ENCODE measurements at regions not wholly inside any gene's neighbourhood (a gene's known extent, or its start where the extent isn't known, plus 50 kb on each side); places are given as distances from the start of the nearest gene placed in this dataset.

DNA sequence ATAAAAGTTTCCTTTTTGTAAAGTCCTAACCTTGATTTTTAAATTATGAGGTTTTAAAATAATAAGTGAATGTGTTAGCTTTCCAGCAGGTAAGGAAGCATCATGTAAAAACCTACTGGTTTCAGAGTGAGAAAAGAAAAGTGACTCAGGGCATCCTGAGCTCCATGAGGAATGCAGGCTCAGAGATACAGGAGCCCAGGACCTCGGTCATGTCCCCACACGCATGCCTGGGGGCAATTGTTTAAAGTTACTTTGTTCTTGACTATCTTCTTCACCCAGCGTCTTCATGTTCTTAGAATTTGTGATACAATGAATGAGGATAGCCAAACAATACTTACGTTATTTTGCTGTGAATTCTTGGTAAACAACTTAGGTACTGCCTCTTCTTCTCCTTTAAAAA, 117.4 kb upstream of the PLPPR5 start:
- Histone ChIP-seq H3K27ac (ENCODE audit: control insufficient read depth, insufficient read depth, low read length) (no peak overlapping the region), H3K9me1 (ENCODE audit: control insufficient read depth, extremely low read depth, insufficient read depth, low read length) (no peaks in the 10 kb centered on the region), H3K9me3 (ENCODE audit: control insufficient read depth, low read depth, low read length) (no peaks in the 10 kb centered on the region), H3K27me3 (ENCODE audit: control insufficient read depth, extremely low read depth, insufficient read depth, low read length) (no peaks in the 10 kb centered on the region), H3K4me3 (ENCODE audit: control insufficient read depth in 2 of 3, extremely low read depth in 1 of 3, insufficient read depth in 2 of 3, low read depth in 1 of 3, low read length in 3 of 3) (no peak overlapping the region), H4K20me1 (ENCODE audit: control insufficient read depth, extremely low read depth, insufficient read depth, low read length) (no peaks in the 10 kb centered on the region), H3K36me3 (ENCODE audit: control insufficient read depth in 2 of 2, extremely low read depth in 1 of 2, insufficient read depth in 2 of 2, low read length in 2 of 2) (no peaks in the 10 kb centered on the region), H3K4me2 (ENCODE audit: control insufficient read depth, extremely low read depth, insufficient read depth, low read depth, low read length) (no peak overlapping the region), H2AFZ (ENCODE audit: control insufficient read depth, low read length) (no peak overlapping the region), H3K79me2 (ENCODE audit: control insufficient read depth, insufficient read depth, low read length) (no peaks in the 10 kb centered on the region), H3K4me1 (ENCODE audit: control insufficient read depth, extremely low read depth, insufficient read depth, low read length) (no peaks in the 10 kb centered on the region), H3K9ac (ENCODE audit: control insufficient read depth, extremely low read depth, insufficient read depth, low read length) (no peak overlapping the region)
- TF ChIP-seq EZH2 (IDR thresholded peaks at IDR 0.05; ENCODE audit: low read length), result no peak
- TF ChIP-seq, protein P1, sequence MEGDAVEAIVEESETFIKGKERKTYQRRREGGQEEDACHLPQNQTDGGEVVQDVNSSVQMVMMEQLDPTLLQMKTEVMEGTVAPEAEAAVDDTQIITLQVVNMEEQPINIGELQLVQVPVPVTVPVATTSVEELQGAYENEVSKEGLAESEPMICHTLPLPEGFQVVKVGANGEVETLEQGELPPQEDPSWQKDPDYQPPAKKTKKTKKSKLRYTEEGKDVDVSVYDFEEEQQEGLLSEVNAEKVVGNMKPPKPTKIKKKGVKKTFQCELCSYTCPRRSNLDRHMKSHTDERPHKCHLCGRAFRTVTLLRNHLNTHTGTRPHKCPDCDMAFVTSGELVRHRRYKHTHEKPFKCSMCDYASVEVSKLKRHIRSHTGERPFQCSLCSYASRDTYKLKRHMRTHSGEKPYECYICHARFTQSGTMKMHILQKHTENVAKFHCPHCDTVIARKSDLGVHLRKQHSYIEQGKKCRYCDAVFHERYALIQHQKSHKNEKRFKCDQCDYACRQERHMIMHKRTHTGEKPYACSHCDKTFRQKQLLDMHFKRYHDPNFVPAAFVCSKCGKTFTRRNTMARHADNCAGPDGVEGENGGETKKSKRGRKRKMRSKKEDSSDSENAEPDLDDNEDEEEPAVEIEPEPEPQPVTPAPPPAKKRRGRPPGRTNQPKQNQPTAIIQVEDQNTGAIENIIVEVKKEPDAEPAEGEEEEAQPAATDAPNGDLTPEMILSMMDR (optimal IDR thresholded peaks at IDR 0.05 in 1 of 3, IDR thresholded peaks at IDR 0.05 in 1 of 3, conservative IDR thresholded peaks at IDR 0.05 in 1 of 3; ENCODE audit: extremely low read depth in 1 of 3, insufficient read depth in 2 of 3, low read length in 3 of 3), result no peak
- peak; percentile 13 for FAIRE-seq
- DNase-seq (ENCODE audit: low read depth, low spot score), result peak; percentile 5
- dilution Hi-C loops (cut with MboI; ENCODE audit: extremely low pct_ligation_motif_present, low sequenced_read_pairs), result no loop called here

DNA sequence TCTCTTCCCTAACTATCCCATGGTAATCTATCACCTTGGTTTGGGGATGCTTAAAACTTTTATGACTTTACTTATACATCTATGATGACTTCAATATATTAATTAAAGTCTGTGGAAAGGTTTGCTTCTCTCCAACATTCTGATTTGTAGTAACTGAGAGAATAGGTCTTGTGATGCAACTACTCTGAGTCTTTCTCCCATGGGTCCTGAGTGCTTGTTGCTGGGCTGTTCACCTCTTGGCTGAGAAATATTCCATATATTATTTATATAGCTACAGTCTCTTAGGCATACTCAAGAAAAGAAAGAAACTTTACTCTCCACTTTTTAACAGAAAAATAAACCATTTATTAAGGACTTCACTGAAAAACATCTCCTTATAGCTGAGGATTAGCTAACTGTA, 119.3 kb upstream of the PLPPR5 start:
- no peaks in the 10 kb centered on the region for H3K9me1 ChIP-seq (ENCODE audit: control insufficient read depth, extremely low read depth, insufficient read depth, low read length)
- dilution Hi-C loops (cut with MboI; ENCODE audit: extremely low pct_ligation_motif_present, low sequenced_read_pairs), result no loop called here
- no peak overlapping the region for H3K4me2 ChIP-seq (ENCODE audit: control insufficient read depth, extremely low read depth, insufficient read depth, low read depth, low read length)
- H4K20me1 ChIP-seq (ENCODE audit: control insufficient read depth, extremely low read depth, insufficient read depth, low read length), result no peaks in the 10 kb centered on the region
- no peaks in the 10 kb centered on the region for H3K79me2 ChIP-seq (ENCODE audit: control insufficient read depth, insufficient read depth, low read length)
- no peak overlapping the region for H3K4me3 ChIP-seq (ENCODE audit: control insufficient read depth in 2 of 3, extremely low read depth in 1 of 3, insufficient read depth in 2 of 3, low read depth in 1 of 3, low read length in 3 of 3)
- TF ChIP-seq EZH2 (IDR thresholded peaks at IDR 0.05; ENCODE audit: low read length), result no peak
- TF ChIP-seq, protein P1 (optimal IDR thresholded peaks at IDR 0.05 in 1 of 3, IDR thresholded peaks at IDR 0.05 in 1 of 3, conservative IDR thresholded peaks at IDR 0.05 in 1 of 3; ENCODE audit: extremely low read depth in 1 of 3, insufficient read depth in 2 of 3, low read length in 3 of 3), result no peak
- no peaks in the 10 kb centered on the region for H3K9me3 ChIP-seq (ENCODE audit: control insufficient read depth, low read depth, low read length)
- DNase-seq (ENCODE audit: low read depth, low spot score), result no peak
- no peak overlapping the region for H3K9ac ChIP-seq (ENCODE audit: control insufficient read depth, extremely low read depth, insufficient read depth, low read length)
- H2AFZ ChIP-seq (ENCODE audit: control insufficient read depth, low read length), result no peak overlapping the region
- no peaks in the 10 kb centered on the region for H3K27me3 ChIP-seq (ENCODE audit: control insufficient read depth, extremely low read depth, insufficient read depth, low read length)
- no peaks in the 10 kb centered on the region for H3K4me1 ChIP-seq (ENCODE audit: control insufficient read depth, extremely low read depth, insufficient read depth, low read length)
- no peaks in the 10 kb centered on the region for H3K36me3 ChIP-seq (ENCODE audit: control insufficient read depth in 2 of 2, extremely low read depth in 1 of 2, insufficient read depth in 2 of 2, low read length in 2 of 2)
- FAIRE-seq, result no peak
- H3K27ac ChIP-seq (ENCODE audit: control insufficient read depth, insufficient read depth, low read length), result no peak overlapping the region
